AG08395 (cell line): ENCODE measurements at regions not wholly inside any gene's neighbourhood (a gene's known extent, or its start where the extent isn't known, plus 50 kb on each side); places are given as distances from the start of the nearest gene placed in this dataset.

Experiments
- DNase-seq: peaks from one replicate; pipeline ENCODE4 v3.0.0; 2012; ENCODE audit warnings: mixed read lengths, low spot score

DNA sequence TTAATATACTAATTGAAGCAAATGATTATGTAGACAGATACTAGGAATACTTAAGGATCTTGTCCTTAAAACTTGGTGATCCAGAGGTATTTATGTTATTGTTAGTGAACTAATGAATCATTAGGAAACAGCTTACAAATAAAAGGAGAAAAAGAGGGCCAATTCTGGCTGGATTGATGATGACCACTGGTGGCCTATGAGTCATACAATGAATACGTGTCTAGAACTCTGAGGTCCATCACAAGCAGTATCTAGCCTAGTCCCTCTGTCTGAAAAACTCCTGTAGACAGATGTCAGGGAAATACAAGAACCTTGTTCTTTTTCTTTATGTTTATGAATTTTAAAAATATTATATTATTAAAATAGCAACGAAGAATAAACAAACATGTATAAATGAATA, 51.7 kb upstream of the RTL1 start:
- peak; percentile 41 for DNase-seq

DNA sequence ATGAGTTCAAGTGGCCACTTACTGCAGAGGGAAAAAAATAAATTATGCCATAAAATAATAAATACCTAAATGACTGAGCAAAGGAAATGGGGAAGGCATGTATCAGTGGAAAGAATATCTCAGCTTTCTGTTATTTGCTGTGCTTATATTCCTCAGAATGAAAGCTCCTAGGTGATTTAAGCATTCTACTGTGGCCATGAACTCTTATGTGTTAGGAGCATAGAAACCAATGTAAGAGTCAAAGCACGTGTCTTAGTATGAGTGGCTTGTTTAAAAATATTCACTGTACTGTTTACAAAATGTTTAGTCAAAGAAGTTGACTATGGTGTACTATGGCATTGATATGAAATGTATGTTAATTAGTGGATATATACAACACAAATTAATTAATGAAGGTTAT, 59.0 kb upstream of the RTL1 start:
- DNase-seq, result no peak

DNA sequence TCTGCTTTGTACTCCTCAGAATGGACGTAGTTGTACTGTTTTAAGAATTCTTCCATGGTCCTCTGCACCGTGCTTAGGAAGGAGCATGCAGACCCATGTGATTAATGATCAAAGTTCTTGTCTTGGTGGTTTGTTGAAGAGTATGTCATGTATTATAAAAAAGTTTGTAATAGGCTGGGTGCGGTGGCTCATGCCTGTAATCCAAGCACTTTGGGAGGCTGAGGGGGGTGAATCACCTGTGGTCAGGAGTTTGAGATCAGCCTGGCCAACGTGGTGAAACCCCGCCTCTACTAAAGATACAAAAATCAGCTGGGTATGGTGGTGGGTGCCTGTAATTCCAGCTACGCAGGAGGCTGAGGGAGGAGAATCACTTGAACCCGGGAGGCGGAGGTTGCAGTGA, 61.8 kb upstream of the RTL1 start:
- no peak for DNase-seq

DNA sequence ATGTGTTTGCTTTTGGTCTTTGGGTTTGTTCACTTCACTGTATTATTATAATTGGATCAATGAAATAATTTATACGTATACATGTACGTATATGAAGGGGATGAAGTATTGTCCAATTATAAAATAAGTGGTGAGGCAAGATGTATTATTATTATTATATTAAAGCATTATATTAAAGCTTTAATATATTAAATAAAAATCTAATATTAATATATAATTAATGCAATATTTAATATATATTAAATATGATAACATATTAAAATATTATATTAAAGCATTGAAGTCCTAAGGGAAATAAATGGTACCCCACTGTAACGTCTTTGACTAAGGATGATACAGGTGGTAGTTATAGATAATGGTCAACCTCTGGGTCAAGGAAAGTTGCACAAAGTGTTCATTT, 63.7 kb upstream of the RTL1 start:
- DNase-seq, result no peak

DNA sequence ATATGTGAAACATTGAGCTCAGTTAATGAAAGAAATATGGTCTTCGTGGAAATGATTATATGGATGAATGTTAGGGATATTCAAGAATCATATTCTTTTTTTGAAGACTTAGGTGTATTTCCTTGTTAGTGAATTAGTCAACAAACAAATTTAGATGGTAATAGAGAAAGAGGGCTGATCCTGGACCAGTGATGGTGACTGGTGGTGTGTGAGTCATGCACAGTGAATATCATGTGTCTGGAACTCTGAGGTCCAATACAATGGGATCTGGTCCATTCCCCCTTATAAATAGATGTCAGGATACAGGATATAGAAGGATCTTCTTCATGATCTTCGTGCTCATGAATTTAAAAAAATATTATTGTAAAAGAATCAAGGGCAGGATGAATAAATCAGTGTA, 64.4 kb upstream of the RTL1 start:
- DNase-seq, result no peak

DNA sequence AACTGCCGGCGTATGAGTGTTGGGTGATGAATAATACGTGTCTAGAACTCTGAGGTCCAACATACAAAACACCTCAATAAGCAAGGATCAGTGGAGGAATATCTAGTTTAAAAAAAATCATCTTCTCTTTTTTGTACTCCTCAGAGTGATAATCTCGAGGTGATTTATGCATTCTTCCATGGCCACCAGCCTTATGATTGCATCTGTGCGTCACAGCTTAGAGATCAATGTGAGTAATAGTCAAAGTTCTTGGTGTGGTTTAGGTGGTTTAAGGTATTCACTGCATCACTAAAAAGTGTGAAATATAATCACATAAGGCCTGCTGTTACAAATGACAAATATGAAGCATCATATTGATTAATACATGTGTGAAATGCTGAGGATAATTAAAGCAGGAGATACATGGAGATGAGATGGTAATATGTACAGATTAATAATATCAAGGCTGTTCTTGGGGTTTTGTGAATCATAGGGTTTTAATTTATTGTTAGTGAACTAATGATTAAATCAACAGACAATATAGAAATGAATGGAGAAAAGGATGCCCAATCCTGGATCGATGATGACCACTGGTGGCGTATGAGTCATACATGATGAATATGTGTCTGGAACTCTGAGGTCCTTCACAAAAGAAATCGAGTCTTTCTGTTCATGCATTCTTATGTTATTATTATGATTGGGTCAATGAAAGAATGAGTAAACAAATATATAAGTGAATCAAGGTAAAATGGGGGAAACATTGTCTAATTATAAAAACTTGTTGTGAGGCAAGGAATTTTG, 68.8 kb upstream of the RTL1 start:
- no peak for DNase-seq

DNA sequence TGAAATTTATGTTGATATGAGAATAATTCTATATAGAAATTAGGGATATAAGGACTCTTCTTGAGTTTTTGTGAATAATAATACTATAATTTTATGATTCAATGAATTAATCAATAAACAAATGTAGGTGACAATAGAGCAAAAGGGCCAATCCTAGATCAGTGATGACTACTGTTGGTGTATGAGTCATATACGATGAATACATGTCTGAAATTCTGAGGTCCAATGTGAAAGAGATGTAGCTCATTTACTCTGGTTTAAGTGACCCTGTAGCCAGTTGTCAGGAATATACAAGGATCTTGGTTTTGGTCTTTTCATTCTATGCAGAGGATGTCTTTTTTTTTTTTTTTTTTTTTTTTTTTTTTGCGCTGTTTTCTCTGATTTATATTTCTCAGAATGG, 72.1 kb upstream of the RTL1 start:
- peak; percentile 5 for DNase-seq

DNA sequence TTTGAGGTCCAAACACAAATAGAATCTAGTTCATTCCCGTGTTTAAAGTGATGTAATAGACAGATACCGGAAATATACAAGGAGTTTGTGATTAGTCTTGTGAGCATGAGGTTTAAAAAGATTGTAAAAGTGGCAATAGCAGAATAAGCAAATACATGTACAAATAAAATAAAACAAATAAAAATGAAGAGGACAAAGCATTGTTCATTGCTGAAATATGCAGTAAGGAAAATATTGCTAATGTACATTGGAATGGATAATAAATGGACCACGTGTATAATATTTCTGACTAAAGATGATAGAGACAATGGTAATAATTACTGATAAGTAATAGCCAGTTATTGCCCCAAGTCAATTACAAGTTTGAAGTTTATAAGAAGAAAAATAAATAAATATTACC, 75.6 kb upstream of the RTL1 start:
- no peak for DNase-seq

DNA sequence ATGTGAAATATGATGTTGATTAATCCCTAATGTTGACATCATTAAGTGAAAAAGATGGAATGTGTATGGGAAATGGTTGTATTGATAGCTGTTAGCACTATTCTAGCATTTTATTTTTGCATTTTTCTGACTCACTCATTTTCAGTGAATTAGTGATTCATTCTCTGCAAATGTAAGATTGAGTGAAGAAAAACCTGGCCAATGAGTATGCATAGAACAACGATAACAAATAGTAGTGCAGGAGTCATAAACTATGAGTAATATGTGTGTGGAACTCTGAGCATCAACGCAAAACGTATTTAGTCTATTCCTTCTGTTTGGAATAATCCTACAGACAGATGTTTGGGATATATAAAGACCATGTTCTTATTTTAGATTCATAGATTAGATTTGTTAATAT, 76.3 kb upstream of the RTL1 start:
- peak; percentile 47 for DNase-seq

DNA sequence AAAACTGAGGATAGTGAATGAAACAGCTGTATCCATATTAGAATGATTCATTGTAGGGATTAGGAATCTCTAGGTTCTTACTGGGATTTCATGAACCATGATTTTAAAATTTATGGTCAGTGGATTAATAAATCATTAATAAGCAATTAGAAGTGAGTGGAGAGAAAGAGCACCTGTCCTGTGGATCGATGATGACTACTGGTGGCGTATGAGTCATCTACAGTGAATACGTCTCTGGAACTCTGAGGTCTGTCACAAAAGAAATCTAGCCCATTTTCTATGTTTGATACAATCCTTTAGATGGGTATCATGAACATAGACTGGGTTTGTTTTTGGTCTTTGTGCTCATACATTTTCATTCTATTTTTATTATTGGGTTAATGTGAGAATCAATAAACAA, 77.3 kb upstream of the RTL1 start:
- DNase-seq, result no peak

DNA sequence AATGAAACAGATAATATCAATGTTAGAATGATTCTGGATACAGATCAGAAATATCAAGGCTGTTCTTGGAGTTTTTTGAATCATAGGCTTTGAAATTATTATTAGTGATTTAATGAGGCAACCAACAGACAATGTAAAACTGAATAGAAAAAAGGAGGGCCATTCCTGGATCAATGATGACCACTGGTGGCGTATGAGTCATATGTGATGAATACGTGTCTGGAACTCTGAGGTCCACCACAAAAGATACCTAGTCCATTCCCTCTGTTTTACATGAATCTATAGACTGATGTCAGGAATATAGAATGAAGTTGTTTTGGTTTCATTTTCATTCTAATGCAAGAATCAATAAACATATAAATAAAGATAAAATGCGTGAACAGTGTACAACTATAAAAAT, 78.3 kb upstream of the RTL1 start:
- no peak for DNase-seq

DNA sequence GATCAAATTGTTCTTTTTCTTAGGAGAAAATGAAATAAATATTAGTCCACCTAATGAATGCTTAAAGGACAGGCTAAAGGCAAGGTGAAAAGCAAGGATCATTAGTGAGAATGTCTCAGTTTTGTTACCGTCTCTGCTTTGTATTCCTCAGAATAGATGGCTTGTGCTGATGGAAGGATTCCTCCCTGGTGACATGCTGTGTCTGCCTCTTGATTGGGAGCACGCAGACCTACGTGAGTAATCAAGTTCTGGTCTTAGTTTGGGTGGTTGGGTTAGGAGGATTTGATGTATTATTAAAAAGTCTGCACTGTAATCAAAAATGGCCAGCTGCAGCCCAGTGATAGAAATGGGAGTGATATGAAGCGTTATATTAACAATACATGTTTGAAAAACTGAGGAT, 78.8 kb upstream of the RTL1 start:
- no peak for DNase-seq

DNA sequence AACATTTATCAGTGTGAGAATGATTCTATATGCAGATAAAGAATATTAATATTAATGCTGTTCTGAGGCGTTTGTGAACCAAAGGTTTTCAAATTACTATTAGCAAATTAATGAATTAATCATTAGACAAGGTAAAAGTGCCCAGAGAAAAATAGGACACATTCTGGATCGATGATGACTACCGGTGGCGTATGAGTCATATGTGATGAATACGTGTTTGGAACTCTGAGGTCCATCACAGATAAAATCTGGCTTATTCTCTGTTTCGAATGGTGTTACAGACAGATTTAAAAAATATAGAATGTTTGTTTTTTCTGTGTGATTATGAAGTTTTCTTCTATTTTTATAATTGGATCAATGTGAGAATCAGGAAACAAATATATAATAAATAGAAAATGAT, 79.2 kb upstream of the RTL1 start:
- DNase-seq, result no peak

DNA sequence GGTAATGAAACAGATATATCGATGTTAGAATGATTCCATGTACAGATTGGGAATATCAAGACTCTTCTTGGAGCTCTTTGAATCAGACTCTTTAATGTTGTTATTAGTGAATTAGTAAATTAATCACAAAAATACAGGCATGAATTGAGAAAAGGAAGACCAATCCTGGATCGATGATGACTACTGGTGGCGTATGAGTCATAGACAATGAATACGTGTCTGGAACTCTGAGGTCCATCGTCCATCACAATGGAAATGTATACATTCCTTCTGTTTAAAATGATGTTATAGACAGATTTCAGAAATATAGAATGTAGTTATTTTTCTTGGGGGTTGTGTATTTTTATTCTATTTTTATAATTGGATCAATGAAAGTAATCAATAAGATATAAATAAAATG, 80.2 kb upstream of the RTL1 start:
- no peak for DNase-seq

DNA sequence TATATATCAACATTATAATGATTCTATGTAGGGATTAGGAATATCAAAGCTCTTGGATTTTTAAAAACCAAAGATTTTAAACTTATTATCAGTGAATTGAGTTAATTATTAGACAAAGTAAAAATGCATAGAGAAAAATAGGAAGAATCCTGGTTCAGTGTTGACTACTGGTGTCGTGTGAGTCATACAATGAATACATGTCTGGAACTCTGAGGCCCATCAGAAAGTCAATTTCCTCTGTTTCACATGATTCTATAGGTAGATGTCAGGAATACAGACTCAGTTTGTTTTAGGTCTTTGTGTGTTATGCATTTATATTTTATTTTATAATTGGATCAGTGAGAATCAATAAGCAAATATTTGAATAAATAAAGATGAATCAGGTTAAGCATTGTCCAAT, 84.5 kb upstream of the RTL1 start:
- no peak for DNase-seq

DNA sequence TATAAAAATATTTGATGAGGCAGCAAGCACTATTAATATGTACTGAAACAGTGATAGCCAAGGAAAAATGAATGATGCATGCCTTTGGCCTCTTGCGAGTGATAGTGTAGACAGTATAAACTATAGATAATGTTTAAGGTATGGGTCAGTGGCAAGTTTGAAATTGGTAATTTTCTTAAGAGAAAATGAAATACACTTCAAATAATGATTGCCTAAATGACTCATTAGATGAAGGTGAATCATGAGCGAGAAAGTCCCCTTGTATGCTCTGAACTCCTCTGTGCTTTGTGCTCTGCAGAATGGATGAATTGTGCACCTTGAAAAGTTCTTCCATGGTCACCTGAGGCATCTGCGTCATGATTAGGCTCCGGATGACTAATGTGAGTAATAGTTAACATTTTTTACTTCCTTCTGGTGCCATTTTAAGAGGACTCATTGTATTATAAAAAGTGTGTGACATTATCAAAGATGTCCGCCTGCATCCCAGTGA, 84.9 kb upstream of the RTL1 start:
- no peak for DNase-seq

DNA sequence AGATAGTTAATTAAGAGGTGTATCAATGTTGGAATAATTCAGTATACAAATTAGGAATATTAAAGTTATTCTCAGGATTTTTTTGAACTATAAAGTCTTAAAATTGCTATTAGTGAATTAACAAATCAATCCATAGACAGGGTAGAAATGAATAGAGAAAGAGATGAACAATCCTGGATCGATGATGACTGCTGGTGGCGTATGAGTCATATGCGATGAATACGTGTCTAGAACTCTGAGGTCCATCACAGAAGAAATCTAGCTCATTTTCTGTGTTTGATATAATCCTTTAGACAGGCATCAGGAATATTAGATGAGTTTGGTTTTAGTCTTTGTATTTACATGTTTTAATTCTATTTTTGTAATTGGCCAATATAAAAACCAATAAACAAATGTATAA, 85.4 kb upstream of the RTL1 start:
- no peak for DNase-seq

DNA sequence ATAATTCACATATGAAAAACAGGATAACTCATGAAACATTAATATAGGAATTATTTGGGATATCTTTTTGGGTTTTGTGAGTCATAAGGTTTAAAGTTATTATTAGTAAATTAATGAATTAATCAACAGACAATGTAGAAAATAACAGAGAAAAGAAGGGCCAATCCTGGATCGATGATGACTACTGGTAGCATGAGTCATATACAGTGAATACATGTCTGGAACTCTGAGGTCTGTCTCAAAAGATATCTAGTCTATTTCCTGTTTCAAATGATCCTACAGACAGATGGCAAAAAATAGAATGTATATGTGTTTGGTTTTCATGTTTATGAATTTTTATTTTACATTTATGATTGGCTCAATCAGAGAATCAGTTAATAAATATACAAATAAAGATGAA, 86.4 kb upstream of the RTL1 start:
- no peak for DNase-seq

DNA sequence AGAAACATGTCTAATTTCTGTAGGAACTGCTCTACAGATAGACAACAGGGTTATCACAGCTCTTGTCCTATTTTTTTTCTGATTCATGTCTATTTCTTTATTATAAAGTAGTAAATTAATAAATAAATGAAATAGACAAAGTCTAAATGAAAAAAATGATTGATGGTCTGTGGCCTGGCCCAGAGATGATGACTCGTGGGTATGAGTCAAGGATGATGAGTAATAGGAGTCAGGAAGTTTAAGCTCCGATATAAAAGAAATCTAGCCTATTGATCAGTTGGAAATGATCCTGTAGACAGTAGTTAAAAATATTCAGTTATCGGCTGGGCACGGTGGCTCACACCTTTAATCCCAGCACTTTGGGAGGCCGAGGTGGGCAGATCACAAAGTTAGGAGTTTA, 90.6 kb upstream of the RTL1 start:
- no peak for DNase-seq

DNA sequence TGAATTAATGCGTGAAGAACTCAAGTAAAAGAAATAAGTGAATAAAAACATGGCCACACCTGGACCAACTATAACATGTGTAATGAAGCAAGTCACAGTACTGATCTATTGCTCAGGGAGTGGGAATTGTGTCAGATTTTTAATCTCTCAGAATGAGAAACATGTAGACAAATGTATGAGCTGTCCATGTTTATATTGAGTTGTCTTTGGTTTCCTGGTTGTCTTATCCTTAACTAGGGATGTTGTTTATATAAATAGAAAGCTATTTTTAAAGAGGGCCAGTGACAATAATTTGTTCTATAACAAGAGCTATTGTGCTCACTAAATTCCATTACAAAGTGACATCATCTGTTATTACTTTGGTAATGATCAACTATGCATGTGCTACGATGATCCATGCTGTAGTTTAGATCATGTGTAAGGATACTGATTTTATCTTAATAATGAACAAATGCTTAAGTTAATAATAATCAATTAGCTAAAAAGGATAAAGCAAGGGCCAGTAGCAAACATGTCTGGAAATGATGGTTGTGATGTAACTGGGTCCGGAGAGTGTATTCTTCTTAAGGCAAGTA, 91.3 kb upstream of the RTL1 start:
- DNase-seq, result no peak

DNA sequence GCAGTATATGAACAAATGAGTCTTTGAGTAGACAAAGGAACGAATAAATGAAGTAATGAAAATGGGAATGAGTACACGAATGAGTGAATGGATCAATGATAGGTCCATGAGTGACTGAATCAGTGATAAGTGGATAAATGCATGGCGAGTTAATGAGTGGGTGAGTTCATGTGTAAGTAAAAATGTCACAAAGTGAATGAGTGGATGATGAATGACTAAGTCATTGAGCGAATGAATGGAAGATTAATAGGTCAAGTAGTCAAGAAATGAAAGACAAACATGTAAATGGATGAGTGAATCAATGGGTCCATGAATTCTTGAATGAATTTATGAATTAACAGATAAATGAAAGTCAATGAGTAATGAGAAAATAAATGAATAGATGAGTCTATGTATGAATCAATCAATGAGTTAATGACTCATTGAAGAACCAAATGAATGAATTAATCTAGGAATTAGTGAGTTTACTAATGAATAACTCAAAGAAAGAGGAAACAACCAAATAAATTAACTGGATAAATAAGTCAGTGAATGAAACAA, 97.3 kb upstream of the RTL1 start:
- no peak for DNase-seq

DNA sequence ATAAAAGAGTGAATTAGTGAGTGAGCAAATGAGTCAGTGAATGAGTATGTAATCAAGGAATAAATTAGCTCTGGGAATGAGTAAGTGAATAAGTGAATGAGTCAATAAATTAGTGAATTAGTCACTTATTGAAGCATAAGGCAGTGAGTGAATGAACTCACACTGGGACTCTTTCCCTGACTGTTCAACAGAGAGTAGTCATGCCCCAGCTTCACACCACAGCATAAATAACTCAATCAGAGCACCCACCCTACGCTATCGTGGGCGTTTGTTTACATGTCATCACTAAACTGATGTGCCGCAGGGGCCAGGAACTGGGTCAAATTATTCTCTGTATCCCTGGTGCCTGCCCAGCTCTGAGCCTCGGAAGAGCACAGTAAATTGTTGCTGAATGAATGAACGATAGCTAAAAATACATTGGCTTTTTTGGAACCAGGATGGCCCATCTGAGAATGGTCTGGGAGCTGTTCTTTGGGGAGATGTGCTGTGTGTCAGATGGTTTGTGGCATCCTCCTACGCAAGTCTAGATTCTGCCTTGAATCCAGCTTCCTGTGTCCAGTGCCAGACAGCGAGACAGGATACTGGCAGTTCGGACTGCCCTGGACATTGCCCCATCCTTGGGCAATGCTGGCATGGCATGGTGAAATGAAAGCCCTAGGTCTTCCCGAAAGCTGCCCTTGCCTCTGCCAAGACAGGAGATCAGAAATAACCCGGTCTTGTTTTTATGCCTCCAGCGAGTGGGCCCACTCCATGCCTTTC, 98.0 kb upstream of the RTL1 start:
- DNase-seq, result peak; percentile 51

DNA sequence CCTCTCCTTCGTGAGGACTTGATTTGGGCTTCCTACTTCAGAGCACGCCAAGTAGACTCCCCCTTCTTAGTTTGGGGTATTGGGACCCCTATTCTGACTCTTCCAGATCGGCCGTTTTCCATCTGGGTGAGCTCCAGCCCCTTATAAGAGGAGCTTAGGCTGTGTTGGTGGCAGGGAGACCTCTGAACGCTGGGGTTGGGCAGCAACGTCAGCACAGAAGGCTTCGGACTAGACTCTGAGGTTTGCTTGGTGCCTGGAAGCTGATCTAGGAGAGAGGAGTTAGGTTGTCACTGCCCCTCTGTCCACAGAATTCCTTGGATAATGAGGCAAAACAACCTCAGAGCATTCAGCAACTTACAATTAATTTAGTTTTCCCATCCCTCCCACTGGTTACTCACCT, 99.2 kb upstream of the RTL1 start:
- no peak for DNase-seq
